Psoas muscle (tissue), 7 donors: ENCODE measurements at regions not wholly inside any gene's neighbourhood (a gene's known extent, or its start where the extent isn't known, plus 50 kb on each side); places are given as distances from the start of the nearest gene placed in this dataset.

Source experiments
- ATAC-seq, 4 donors: fragments of 200-7000 bp; cut with Tn5 transposase; one replicate each; pipeline ENCODE4 v1.9.1; 2020; ENCODE audit warnings: moderate library complexity in 3 of 4, mild to moderate bottlenecking in 2 of 4
- DNase-seq, 2 donors: peaks; one replicate each; pipeline ENCODE4 v3.0.0-alpha.2; 2020
- H3K27ac ChIP-seq: fragments of 200-600 bp; one replicate; pipeline ENCODE4 v1.8.0; 2022
- H3K27me3 ChIP-seq, 3 donors: fragments of 200-600 bp in 1 of 3; one replicate each; pipeline versions ENCODE4 v1.6.1 to v1.8.0; 2013 to 2022; ENCODE audit warnings: low read length in 2 of 3, mild to moderate bottlenecking in 2 of 3, moderate library complexity in 1 of 3; ENCODE audit not compliant: insufficient read depth in 3 of 3
- H3K36me3 ChIP-seq, 2 donors: fragments of 200-600 bp in 1 of 2; one replicate each; pipeline versions ENCODE4 v1.6.1 to v1.8.0; 2013 to 2022; ENCODE audit warnings: low read depth in 1 of 2, mild to moderate bottlenecking in 1 of 2, moderate library complexity in 1 of 2; ENCODE audit not compliant: insufficient read depth in 1 of 2
- H3K4me1 ChIP-seq: fragments of 200-600 bp; one replicate; pipeline ENCODE4 v1.8.0; 2022
- H3K4me3 ChIP-seq: fragments of 200-600 bp; one replicate; pipeline ENCODE4 v1.8.0; 2022; ENCODE audit warnings: mild to moderate bottlenecking
- H3K9me3 ChIP-seq: fragments of 200-600 bp; one replicate; pipeline ENCODE4 v1.8.0; 2022
- WGBS, 3 donors: extraction: QIAGEN DNeasy Blood & Tissue Kit; methylation state at CpG; one replicate each; pipeline versions ENCODE4 v1.1.6 to v1.1.7; 2013; 5-methylcytosine and 5-hydroxymethylcytosine counted together
- intact Hi-C, 2 donors: fragments of 100-400 bp; cut with DNase I; formaldehyde crosslinking; loops; one replicate each; pipeline versions ENCODE4 v1.11.0 to v1.14.2; 2022
- TF ChIP-seq, protein P1 (sequence below): fragments of 200-600 bp; IDR thresholded peaks from one replicate; pipeline ENCODE4 v1.8.0; 2022; ENCODE audit warnings: antibody characterized with exemption
- donor health status: healthy with polysubstance abuse.
- donor health status: DM: no; HTN: no; CAD: no; lungs with moderate emphysema.
- donor health status: Bipolar disorder and iron deficiency.
- donor health status: healthy.
- donor health status: DM: yes; HTN: yes; CAD: no.
- donor health status: DM: no; HTN: no; CAD: no.
- donor health status: DM: yes; HTN: yes; CAD: no.

DNA sequence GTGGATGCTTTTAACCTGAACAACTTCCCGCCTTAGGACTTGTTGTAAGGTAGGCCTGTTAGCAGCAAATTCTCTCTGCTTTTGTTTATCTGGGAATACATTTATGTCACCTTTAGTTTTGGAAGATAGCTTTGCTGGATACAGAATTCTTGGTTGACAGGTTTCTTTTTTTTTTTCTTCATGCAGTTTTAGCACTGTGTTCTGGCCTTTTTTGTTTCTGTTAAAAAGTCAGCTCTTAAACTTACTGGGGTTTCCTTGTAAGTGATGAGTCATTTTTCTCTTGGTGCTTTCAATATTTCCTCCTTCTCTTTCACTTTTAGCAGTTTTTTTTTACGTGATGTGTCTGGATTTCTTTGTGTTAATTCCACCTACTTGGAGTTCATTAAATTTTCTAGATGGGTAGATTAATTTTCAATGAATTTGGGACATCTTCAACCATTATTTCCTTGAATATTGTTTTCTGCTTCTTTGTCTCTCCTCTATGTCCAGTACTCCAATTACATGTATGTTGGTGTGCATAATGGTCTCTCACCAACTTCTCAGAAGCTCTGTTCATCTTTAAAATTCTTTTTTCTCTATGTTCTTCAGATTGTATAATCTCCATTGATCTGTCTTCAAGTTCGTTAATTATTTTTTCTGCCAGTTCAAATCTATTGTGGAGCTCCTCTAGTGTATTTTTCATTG, 188.2 kb upstream of the ZNF536 start:
- Histone ChIP-seq H3K27ac (no peak overlapping the region), H3K4me3 (no peak overlapping the region), H3K9me3 (peaks cover 32% of the 10 kb centered on the region), H3K36me3 (no peaks in the 10 kb centered on the region), H3K27me3 (no peaks in the 10 kb centered on the region), H3K4me1 (no peaks in the 10 kb centered on the region)
- intact Hi-C loops: no loop called here
- WGBS, 3 donors: 83 to 89% (median 85%) methylated on average over 3 of the region's 3 CpGs
- TF ChIP-seq, protein P1, sequence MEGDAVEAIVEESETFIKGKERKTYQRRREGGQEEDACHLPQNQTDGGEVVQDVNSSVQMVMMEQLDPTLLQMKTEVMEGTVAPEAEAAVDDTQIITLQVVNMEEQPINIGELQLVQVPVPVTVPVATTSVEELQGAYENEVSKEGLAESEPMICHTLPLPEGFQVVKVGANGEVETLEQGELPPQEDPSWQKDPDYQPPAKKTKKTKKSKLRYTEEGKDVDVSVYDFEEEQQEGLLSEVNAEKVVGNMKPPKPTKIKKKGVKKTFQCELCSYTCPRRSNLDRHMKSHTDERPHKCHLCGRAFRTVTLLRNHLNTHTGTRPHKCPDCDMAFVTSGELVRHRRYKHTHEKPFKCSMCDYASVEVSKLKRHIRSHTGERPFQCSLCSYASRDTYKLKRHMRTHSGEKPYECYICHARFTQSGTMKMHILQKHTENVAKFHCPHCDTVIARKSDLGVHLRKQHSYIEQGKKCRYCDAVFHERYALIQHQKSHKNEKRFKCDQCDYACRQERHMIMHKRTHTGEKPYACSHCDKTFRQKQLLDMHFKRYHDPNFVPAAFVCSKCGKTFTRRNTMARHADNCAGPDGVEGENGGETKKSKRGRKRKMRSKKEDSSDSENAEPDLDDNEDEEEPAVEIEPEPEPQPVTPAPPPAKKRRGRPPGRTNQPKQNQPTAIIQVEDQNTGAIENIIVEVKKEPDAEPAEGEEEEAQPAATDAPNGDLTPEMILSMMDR: no peak
- no peak for ATAC-seq
- no peak for DNase-seq

DNA sequence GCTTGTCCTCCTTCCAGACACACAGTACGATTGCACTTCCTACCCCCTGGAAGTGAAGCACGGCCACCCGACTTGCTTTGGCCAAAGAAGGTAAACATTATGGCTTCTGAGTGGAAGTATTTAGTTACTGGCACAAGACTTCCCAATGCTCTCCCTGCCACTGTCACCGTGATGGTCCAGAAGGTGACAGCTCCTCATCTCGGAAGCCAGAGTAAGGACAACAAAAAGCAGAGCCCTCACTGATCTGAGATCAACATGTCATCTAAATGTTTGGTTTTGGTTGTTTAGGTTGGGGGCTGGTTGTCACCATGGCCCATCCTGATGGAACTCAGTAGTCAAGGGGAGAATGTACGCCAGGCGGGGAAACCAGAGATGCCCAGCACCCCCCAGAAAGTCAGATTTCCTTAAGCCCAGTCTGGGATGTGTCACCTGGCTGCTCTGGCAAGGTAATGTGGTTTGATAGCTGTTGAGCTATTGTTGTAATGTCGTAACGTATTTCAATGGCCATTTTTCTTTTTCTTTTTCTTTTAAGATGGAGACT, 170.1 kb upstream of the ZNF536 start:
- no peaks in the 10 kb centered on the region for H3K36me3 ChIP-seq
- peaks cover 0 to 3% (median 0%) of the 10 kb centered on the region in 3 donors for H3K27me3 ChIP-seq
- intact Hi-C loops: no loop called here
- ATAC-seq (no peak), DNase-seq (no peak)
- H3K27ac ChIP-seq: no peak overlapping the region
- no peak overlapping the region for H3K4me3 ChIP-seq
- 81 to 88% (median 84%) methylated on average over 9 of the region's 9 CpGs for WGBS, 3 donors
- H3K4me1 ChIP-seq: no peaks in the 10 kb centered on the region
- TF ChIP-seq, protein P1: no peak
- H3K9me3 ChIP-seq: no peaks in the 10 kb centered on the region

DNA sequence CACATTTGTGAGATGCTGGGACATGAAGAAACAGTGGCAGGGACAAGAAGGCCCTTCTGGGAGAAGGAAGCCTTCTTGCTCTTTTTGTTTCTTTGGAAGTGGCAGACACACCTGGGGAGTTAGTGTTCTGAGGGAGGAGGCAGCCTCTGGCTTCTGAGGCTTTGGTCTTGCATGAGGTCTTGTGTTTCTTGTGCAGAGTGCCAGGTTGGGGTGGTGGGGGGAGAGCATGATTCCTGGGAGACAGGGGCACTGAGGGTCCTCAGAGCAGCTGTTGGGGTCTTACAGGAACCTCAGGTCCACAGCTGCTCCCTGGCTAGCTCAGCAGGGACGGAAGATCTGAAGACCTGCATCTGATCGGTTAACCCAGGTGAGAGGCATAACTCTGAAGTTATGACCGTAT, 167.5 kb upstream of the ZNF536 start:
- no peak for DNase-seq
- WGBS, 3 donors: 86 to 90% (median 89%) methylated on average over 3 of the region's 3 CpGs

GRCh38 chr19:30206187-30206586, 166.0 kb upstream of the ZNF536 start:
- Histone ChIP-seq H3K27ac (no peak overlapping the region), H3K36me3 (no peaks in the 10 kb centered on the region), H3K27me3 (no peaks in the 10 kb centered on the region), H3K4me3 (no peak overlapping the region), H3K4me1 (no peaks in the 10 kb centered on the region), H3K9me3 (no peaks in the 10 kb centered on the region)
- WGBS, 3 donors: 89 to 94% (median 91%) methylated on average over 6 of the region's 6 CpGs
- DNase-seq (no peak), ATAC-seq (no peak)
- TF ChIP-seq, protein P1: no peak
- intact Hi-C loops: no loop called here

More for the DNA sequence above, 167.5 kb upstream of the ZNF536 start:
- TF ChIP-seq, protein P1: no peak
- no peaks in the 10 kb centered on the region for H3K9me3 ChIP-seq
- H3K36me3 ChIP-seq: no peaks in the 10 kb centered on the region
- H3K27ac ChIP-seq: no peak overlapping the region
- intact Hi-C loops: no loop called here
- no peak for ATAC-seq
- H3K4me1 ChIP-seq: no peaks in the 10 kb centered on the region
- no peak overlapping the region for H3K4me3 ChIP-seq
- H3K27me3 ChIP-seq: no peaks in the 10 kb centered on the region

DNA sequence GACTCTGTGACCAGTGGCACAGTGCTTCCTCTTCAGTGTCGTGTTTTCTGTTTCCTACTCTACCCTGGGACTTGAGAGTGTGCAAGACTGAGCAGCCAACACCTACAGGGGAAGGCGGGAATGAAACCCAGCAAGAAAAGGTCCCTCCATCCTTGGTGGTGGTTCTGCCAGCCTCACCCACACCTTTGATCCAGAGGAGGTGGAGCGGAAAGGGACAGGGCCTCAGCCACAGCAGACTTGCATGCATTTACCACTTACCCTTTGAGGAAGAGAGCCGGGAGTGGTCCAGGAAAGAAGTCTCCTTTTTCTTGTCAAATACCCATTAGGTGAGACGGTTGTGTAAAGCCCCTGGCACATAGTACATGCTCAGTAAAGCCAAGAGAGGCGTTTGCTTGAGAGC, 164.8 kb upstream of the ZNF536 start:
- H3K9me3 ChIP-seq: no peaks in the 10 kb centered on the region
- no peaks in the 10 kb centered on the region for H3K36me3 ChIP-seq
- DNase-seq: no peak
- H3K27ac ChIP-seq: no peak overlapping the region
- H3K4me1 ChIP-seq: no peaks in the 10 kb centered on the region
- TF ChIP-seq, protein P1: no peak
- H3K27me3 ChIP-seq: peaks cover 0 to 5% (median 0%) of the 10 kb centered on the region in 3 donors
- intact Hi-C loops: no loop called here
- 74 to 79% (median 77%) methylated on average over 6 of the region's 6 CpGs for WGBS, 3 donors
- no peak overlapping the region for H3K4me3 ChIP-seq
- no peak for ATAC-seq
